Naive B cell (primary cell): ENCODE measurements at regions not wholly inside any gene's neighbourhood (a gene's known extent, or its start where the extent isn't known, plus 50 kb on each side); places are given as distances from the start of the nearest gene placed in this dataset.
A peak's percentile ranks its signal among the peaks of the same experiment; 100 is the strongest.
"Not testable (repeated sequence)": the region's sequence is repeated elsewhere in the genome, so short reads cannot be mapped to it uniquely, and the experiment has no call there.

Experiments
- ATAC-seq, 2 donors: fragments of 150-1000 bp; cut with Tn5 transposase; 2 replicates each; pipeline ENCODE4 v1.10.0; 2021; ENCODE audit warnings: low read depth in 2 of 2, mild to moderate bottlenecking in 2 of 2, moderate library complexity in 2 of 2
- DNase-seq: peaks from one replicate; pipeline ENCODE4 v3.0.0; 2022
- H3K27ac Mint-ChIP-seq, 6 donors: one replicate each; pipeline ENCODE4 v1.8.0; 2020 to 2022; ENCODE audit warnings: mild to moderate bottlenecking in 6 of 6, mixed read lengths in 6 of 6, moderate library complexity in 5 of 6, inconsistent platforms in 2 of 6
- H3K27me3 Mint-ChIP-seq, 3 donors: one replicate each; pipeline ENCODE4 v1.8.0; 2021 to 2022; ENCODE audit warnings: mixed read lengths in 3 of 3, mild to moderate bottlenecking in 1 of 3
- H3K36me3 Mint-ChIP-seq, 2 donors: one replicate each; pipeline ENCODE4 v1.8.0; 2020 to 2022; ENCODE audit warnings: mixed read lengths in 2 of 2, inconsistent platforms in 1 of 2, mild to moderate bottlenecking in 1 of 2
- H3K4me1 Mint-ChIP-seq, 3 donors: one replicate each; pipeline ENCODE4 v1.8.0; 2020 to 2022; ENCODE audit warnings: mixed read lengths in 3 of 3, inconsistent platforms in 1 of 3, mild to moderate bottlenecking in 1 of 3, moderate library complexity in 1 of 3
- H3K4me3 Mint-ChIP-seq, 8 donors: one replicate each; pipeline ENCODE4 v1.8.0; 2020 to 2022; ENCODE audit warnings: mild to moderate bottlenecking in 8 of 8, mixed read lengths in 8 of 8, moderate library complexity in 8 of 8, inconsistent platforms in 2 of 8
- H3K9me3 Mint-ChIP-seq, 7 donors: one replicate each; pipeline ENCODE4 v1.8.0; 2020 to 2022; ENCODE audit warnings: mixed read lengths in 7 of 7, mild to moderate bottlenecking in 5 of 7, inconsistent platforms in 2 of 7, moderate library complexity in 1 of 7

- peak in 1 of 2 donors; percentile 8 for ATAC-seq
- not testable (repeated sequence) for H3K27ac Mint-ChIP-seq, H3K36me3 Mint-ChIP-seq, DNase-seq, H3K4me3 Mint-ChIP-seq, H3K9me3 Mint-ChIP-seq, H3K27me3 Mint-ChIP-seq, H3K4me1 Mint-ChIP-seq
These were observed 4510.9 kb upstream of the OR11H1 start for GRCh38 chr22:11017108-11017507.

GRCh38 chr22:11020522-11020921 is 4507.5 kb upstream of the OR11H1 start:
- not testable (repeated sequence) for DNase-seq, H3K27me3 Mint-ChIP-seq, H3K4me1 Mint-ChIP-seq, H3K9me3 Mint-ChIP-seq, H3K36me3 Mint-ChIP-seq, H3K27ac Mint-ChIP-seq, H3K4me3 Mint-ChIP-seq
- ATAC-seq, result peak in 1 of 2 donors; percentile 11

- H3K27ac Mint-ChIP-seq, ATAC-seq, DNase-seq, H3K27me3 Mint-ChIP-seq, H3K36me3 Mint-ChIP-seq, H3K4me3 Mint-ChIP-seq, H3K4me1 Mint-ChIP-seq: not testable (repeated sequence)
- H3K9me3 Mint-ChIP-seq, result peaks cover 24 to 43% (median 33%) of the 10 kb centered on the region in 7 donors
These were observed 4501.5 kb upstream of the OR11H1 start for GRCh38 chr22:11026541-11026940.

- H3K27ac Mint-ChIP-seq, result not testable (repeated sequence)
These were observed 4500.9 kb upstream of the OR11H1 start for GRCh38 chr22:11027064-11027463.

GRCh38 chr22:11027532-11027931 is 4500.5 kb upstream of the OR11H1 start:
- peaks cover 30 to 47% (median 39%) of the 10 kb centered on the region in 7 donors for H3K9me3 Mint-ChIP-seq
- not testable (repeated sequence) for H3K4me1 Mint-ChIP-seq, ATAC-seq, H3K4me3 Mint-ChIP-seq, H3K27ac Mint-ChIP-seq, DNase-seq, H3K27me3 Mint-ChIP-seq
- peaks cover 3 to 12% of the 10 kb centered on the region in 2 donors for H3K36me3 Mint-ChIP-seq

More at GRCh38 chr22:11027064-11027463, 4500.9 kb upstream of the OR11H1 start:
- not testable (repeated sequence) for H3K4me1 Mint-ChIP-seq, H3K36me3 Mint-ChIP-seq, H3K4me3 Mint-ChIP-seq, DNase-seq, ATAC-seq, H3K27me3 Mint-ChIP-seq
- peaks cover 28 to 45% (median 38%) of the 10 kb centered on the region in 7 donors for H3K9me3 Mint-ChIP-seq

GRCh38 chr22:11028180-11028579 is 4499.8 kb upstream of the OR11H1 start:
- DNase-seq, H3K27me3 Mint-ChIP-seq, H3K4me3 Mint-ChIP-seq, H3K4me1 Mint-ChIP-seq, ATAC-seq, H3K27ac Mint-ChIP-seq: not testable (repeated sequence)
- Mint-ChIP-seq H3K9me3 (peaks cover 28 to 54% (median 41%) of the 10 kb centered on the region in 7 donors), H3K36me3 (peaks cover 3 to 12% of the 10 kb centered on the region in 2 donors)

- not testable (repeated sequence) for H3K4me1 Mint-ChIP-seq, H3K4me3 Mint-ChIP-seq, H3K27me3 Mint-ChIP-seq, H3K27ac Mint-ChIP-seq, ATAC-seq, DNase-seq
- peaks cover 27 to 63% (median 49%) of the 10 kb centered on the region in 7 donors for H3K9me3 Mint-ChIP-seq
- H3K36me3 Mint-ChIP-seq, result peaks cover 3 to 17% of the 10 kb centered on the region in 2 donors
These were observed 4498.5 kb upstream of the OR11H1 start for GRCh38 chr22:11029534-11029933.

GRCh38 chr22:11029967-11030366 is 4498.0 kb upstream of the OR11H1 start:
- peaks cover 3 to 21% of the 10 kb centered on the region in 2 donors for H3K36me3 Mint-ChIP-seq
- not testable (repeated sequence) for H3K4me3 Mint-ChIP-seq, DNase-seq, ATAC-seq, H3K27ac Mint-ChIP-seq, H3K4me1 Mint-ChIP-seq, H3K27me3 Mint-ChIP-seq
- peaks cover 31 to 66% (median 52%) of the 10 kb centered on the region in 7 donors for H3K9me3 Mint-ChIP-seq

- peaks cover 31 to 67% (median 55%) of the 10 kb centered on the region in 7 donors for H3K9me3 Mint-ChIP-seq
- not testable (repeated sequence) for H3K27me3 Mint-ChIP-seq, H3K4me3 Mint-ChIP-seq, ATAC-seq, DNase-seq, H3K4me1 Mint-ChIP-seq, H3K27ac Mint-ChIP-seq
- peaks cover 3 to 25% of the 10 kb centered on the region in 2 donors for H3K36me3 Mint-ChIP-seq
These were observed 4497.2 kb upstream of the OR11H1 start for GRCh38 chr22:11030571-11031410.

GRCh38 chr22:11032115-11032514 is 4495.9 kb upstream of the OR11H1 start:
- H3K27me3 Mint-ChIP-seq, H3K4me3 Mint-ChIP-seq, ATAC-seq, H3K4me1 Mint-ChIP-seq, DNase-seq, H3K27ac Mint-ChIP-seq: not testable (repeated sequence)
- peaks cover 3 to 25% of the 10 kb centered on the region in 2 donors for H3K36me3 Mint-ChIP-seq
- peaks cover 36 to 72% (median 63%) of the 10 kb centered on the region in 7 donors for H3K9me3 Mint-ChIP-seq

- not testable (repeated sequence) for H3K4me3 Mint-ChIP-seq, ATAC-seq, DNase-seq, H3K27me3 Mint-ChIP-seq, H3K27ac Mint-ChIP-seq, H3K4me1 Mint-ChIP-seq
- Mint-ChIP-seq H3K9me3 (peaks cover 34 to 86% (median 74%) of the 10 kb centered on the region in 7 donors), H3K36me3 (peaks cover 3 to 37% of the 10 kb centered on the region in 2 donors)
These were observed 4493.4 kb upstream of the OR11H1 start for GRCh38 chr22:11034660-11034987.

- DNase-seq, H3K27me3 Mint-ChIP-seq, H3K4me3 Mint-ChIP-seq, ATAC-seq, H3K4me1 Mint-ChIP-seq, H3K27ac Mint-ChIP-seq: not testable (repeated sequence)
- peaks cover under 1 to 40% of the 10 kb centered on the region in 2 donors for H3K36me3 Mint-ChIP-seq
- H3K9me3 Mint-ChIP-seq, result peaks cover 33 to 87% (median 74%) of the 10 kb centered on the region in 7 donors
These were observed 4492.7 kb upstream of the OR11H1 start for GRCh38 chr22:11035031-11035873.

GRCh38 chr22:11037314-11037713 is 4490.7 kb upstream of the OR11H1 start:
- H3K4me3 Mint-ChIP-seq, DNase-seq, ATAC-seq, H3K27ac Mint-ChIP-seq, H3K27me3 Mint-ChIP-seq, H3K4me1 Mint-ChIP-seq: not testable (repeated sequence)
- peaks cover 0 to 39% of the 10 kb centered on the region in 2 donors for H3K36me3 Mint-ChIP-seq
- peaks cover 32 to 88% (median 78%) of the 10 kb centered on the region in 7 donors for H3K9me3 Mint-ChIP-seq
